Activated naive CD4-positive, alpha-beta T cell treated with anti-CD3 and anti-CD28 coated beads for 36 hours (primary cell): ENCODE measurements at regions not wholly inside any gene's neighbourhood (a gene's known extent, or its start where the extent isn't known, plus 50 kb on each side); places are given as distances from the start of the nearest gene placed in this dataset.

Experiments used
- CTCF ChIA-PET: fragments of 350-600 bp; sonication (Branson Sonifier 250); formaldehyde crosslinking; loops from one replicate; lab custom pipeline; 2021; ENCODE audit warnings: antibody characterized with exemption; lab: Charles Lee
- DNase-seq: peaks from one replicate; pipeline ENCODE4 v3.0.0-alpha.2; 2020
- H3K27ac Mint-ChIP-seq: one replicate; pipeline ENCODE4 v1.8.0; 2021; ENCODE audit warnings: mild to moderate bottlenecking, mixed read lengths
- H3K27me3 Mint-ChIP-seq: one replicate; pipeline ENCODE4 v1.8.0; 2021; ENCODE audit warnings: low read depth, mixed read lengths
- H3K36me3 Mint-ChIP-seq: one replicate; pipeline ENCODE4 v1.8.0; 2021; ENCODE audit warnings: low read depth, mixed read lengths
- H3K4me1 Mint-ChIP-seq: one replicate; pipeline ENCODE4 v1.8.0; 2021; ENCODE audit warnings: low read depth, mixed read lengths
- H3K4me3 Mint-ChIP-seq: one replicate; pipeline ENCODE4 v1.8.0; 2021; ENCODE audit warnings: mild to moderate bottlenecking, moderate library complexity, mixed read lengths
- H3K9me3 Mint-ChIP-seq: one replicate; pipeline ENCODE4 v1.8.0; 2021; ENCODE audit warnings: mixed read lengths
- intact Hi-C: fragments of 100-400 bp; cut with micrococcal nuclease; formaldehyde crosslinking; loops from one replicate; pipeline ENCODE4 v1.15.1; 2023

DNA sequence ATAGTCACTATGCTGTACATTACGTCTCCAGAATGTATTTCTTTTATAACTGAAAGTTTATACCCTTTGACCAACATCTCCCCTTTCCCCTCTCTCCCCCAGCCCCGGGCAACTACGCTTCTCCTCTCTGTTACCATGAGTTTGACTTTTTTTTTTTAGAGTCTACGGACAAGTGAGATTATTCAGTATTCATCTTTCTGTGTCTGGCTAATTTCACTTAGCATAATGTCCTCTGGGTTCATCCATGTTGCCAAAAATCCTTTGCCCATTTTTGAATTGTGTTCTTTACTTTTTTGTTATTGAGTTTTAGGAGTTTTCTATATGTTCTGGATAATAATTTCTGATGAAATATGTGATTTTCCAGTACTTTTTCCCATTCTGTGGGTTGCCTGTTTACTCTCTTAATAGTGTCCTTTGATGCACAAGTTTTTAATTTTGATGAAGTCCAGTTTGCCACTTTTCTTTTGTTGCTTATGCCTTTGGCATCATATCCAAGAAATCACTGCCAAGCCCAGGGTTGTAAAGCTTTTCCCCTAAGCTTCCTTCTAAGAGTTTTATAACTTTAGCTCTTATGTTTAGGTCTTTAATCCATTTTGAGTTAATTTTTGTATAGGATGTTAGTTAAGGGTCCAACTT lies 126.7 kb upstream of the NSMCE3 start:
- no peak overlapping the region for H3K27ac Mint-ChIP-seq
- CTCF ChIA-PET = no interaction called here
- H3K4me1 Mint-ChIP-seq = no peaks in the 10 kb centered on the region
- DNase-seq = no peak
- intact Hi-C loops = no loop called here
- no peaks in the 10 kb centered on the region for H3K9me3 Mint-ChIP-seq
- H3K4me3 Mint-ChIP-seq = no peak overlapping the region
- H3K27me3 Mint-ChIP-seq = peaks cover 9% of the 10 kb centered on the region
- no peaks in the 10 kb centered on the region for H3K36me3 Mint-ChIP-seq

DNA sequence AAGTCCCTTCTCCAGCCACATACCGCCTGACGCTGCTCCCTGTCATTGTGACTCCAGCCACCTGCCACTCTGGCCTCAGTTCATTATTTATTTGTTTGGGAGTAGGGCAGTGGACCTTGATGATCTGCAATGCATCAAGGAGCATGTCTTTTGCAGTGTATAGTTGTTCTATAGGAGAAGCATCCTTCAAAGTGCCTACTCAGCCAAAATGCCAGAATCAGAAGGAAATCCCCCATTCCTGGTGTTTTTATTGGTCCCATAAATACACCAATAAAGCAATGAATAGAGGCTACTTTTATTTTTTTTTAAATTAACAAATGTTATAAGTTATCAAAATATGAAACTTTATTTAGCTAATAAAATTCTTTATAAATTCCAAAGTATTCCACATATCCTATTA lies 123.8 kb upstream of the NSMCE3 start:
- intact Hi-C loops = no loop called here
- Mint-ChIP-seq H3K4me3 (no peak overlapping the region), H3K27me3 (peaks cover 6% of the 10 kb centered on the region)

DNA sequence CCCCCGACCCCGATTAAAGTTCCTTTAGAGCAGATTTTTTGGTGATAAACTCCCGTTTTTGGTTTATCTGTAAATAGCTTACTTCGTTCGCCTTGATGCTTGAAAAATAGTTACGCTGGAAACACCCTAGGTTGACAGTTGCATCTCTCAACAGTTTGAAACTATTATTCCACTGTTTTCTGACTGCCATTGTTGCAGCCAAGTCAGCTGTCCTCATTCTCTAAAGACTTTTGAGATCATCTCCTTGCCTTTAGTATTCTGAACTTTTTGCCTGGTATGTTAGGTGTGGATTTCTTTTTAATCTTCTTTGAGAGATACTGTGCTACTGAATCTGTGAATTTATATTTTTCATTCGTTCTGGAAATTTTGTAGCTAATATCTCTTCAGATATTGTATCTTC lies 122.7 kb upstream of the NSMCE3 start:
- intact Hi-C loops = no loop called here
- H3K4me1 Mint-ChIP-seq = no peaks in the 10 kb centered on the region
- no peaks in the 10 kb centered on the region for H3K27me3 Mint-ChIP-seq
- no peaks in the 10 kb centered on the region for H3K36me3 Mint-ChIP-seq
- no peak overlapping the region for H3K4me3 Mint-ChIP-seq
- CTCF ChIA-PET = interaction anchor here (0.9 kb wide), 1 partner anchor 26 kb away, joined by 3 read pairs; no protein-coding TSS in a partner anchor
- no peak for DNase-seq
- H3K27ac Mint-ChIP-seq = no peak overlapping the region
- H3K9me3 Mint-ChIP-seq = no peaks in the 10 kb centered on the region

More for the DNA sequence above, 123.8 kb upstream of the NSMCE3 start:
- no peaks in the 10 kb centered on the region for H3K4me1 Mint-ChIP-seq
- H3K9me3 Mint-ChIP-seq = no peaks in the 10 kb centered on the region
- no peaks in the 10 kb centered on the region for H3K36me3 Mint-ChIP-seq
- CTCF ChIA-PET = interaction anchor here (0.6 kb wide), 1 partner anchor 36 kb away, joined by 3 read pairs; no protein-coding TSS in a partner anchor
- H3K27ac Mint-ChIP-seq = no peak overlapping the region
- DNase-seq = no peak

DNA sequence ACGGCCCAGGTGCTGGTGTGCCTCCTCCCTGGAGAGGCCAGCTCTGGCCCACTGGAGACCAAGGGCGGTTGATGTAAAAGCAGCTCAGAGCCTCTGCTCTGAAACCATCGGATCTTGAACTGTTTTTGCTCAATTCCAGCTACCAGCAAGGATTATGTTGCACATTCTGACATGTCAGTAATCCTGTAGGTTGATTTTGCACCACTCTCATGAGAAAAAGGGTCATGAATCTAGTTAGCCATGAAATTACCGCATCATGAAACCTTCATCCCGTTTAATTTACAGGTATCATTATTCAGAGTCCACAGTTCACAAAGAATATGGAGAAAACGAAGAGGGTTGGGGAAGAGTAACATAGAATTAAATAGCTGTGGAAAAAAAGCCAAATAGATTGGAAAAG lies 120.4 kb upstream of the NSMCE3 start:
- Mint-ChIP-seq H3K4me3 (no peak overlapping the region), H3K36me3 (no peaks in the 10 kb centered on the region), H3K27ac (no peak overlapping the region), H3K9me3 (no peaks in the 10 kb centered on the region), H3K27me3 (peaks cover 13% of the 10 kb centered on the region), H3K4me1 (no peaks in the 10 kb centered on the region)
- DNase-seq = no peak
- CTCF ChIA-PET = no interaction called here
- intact Hi-C loops = no loop called here

DNA sequence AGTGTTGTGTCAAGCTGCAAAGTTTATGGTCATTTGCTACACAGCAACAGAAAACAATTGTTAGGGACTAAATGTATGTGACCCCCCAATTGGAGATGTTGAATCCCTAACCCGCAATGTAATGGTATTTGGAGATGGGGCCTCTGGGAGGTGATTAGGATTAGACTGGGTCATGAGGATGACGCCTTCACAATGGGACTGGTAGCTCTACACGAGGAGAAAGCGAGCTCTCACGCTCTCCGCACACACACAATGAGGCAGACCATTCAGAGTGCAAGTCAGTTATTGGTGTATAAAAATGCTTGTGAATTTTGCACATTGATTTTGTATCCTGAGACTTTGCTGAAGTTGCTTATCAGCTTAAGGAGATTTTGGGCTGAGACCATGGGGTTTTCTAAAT lies 116.9 kb upstream of the NSMCE3 start:
- no peak overlapping the region for H3K27ac Mint-ChIP-seq
- H3K4me1 Mint-ChIP-seq = no peaks in the 10 kb centered on the region
- H3K27me3 Mint-ChIP-seq = peaks cover 17% of the 10 kb centered on the region
- H3K36me3 Mint-ChIP-seq = no peaks in the 10 kb centered on the region
- CTCF ChIA-PET = no interaction called here
- H3K9me3 Mint-ChIP-seq = no peaks in the 10 kb centered on the region
- intact Hi-C loops = no loop called here
- H3K4me3 Mint-ChIP-seq = no peak overlapping the region
- no peak for DNase-seq

DNA sequence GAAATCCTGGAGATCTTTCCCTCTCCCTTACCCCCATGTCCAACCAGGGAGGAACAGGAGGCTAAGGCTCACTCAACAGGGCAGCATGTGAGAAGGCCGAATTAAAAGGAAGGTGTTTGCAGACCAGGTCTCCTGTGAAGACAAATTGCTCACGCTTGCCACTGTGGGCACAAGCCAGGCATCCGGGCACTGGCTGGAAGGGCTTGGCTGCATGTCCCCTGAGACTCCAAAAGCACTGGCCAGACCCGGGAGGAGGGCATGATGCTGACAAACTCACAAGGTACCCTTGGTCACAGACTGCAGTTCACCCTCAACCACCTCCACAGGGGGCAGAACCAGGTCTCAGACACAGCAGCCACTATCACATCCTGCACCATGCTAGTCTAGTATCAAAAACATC lies 113.7 kb upstream of the NSMCE3 start:
- no peak for DNase-seq
- CTCF ChIA-PET = no interaction called here
- H3K36me3 Mint-ChIP-seq = no peaks in the 10 kb centered on the region
- H3K4me1 Mint-ChIP-seq = no peaks in the 10 kb centered on the region
- peaks cover 18% of the 10 kb centered on the region for H3K27me3 Mint-ChIP-seq
- intact Hi-C loops = no loop called here
- no peak overlapping the region for H3K27ac Mint-ChIP-seq
- H3K4me3 Mint-ChIP-seq = no peak overlapping the region
- no peaks in the 10 kb centered on the region for H3K9me3 Mint-ChIP-seq

DNA sequence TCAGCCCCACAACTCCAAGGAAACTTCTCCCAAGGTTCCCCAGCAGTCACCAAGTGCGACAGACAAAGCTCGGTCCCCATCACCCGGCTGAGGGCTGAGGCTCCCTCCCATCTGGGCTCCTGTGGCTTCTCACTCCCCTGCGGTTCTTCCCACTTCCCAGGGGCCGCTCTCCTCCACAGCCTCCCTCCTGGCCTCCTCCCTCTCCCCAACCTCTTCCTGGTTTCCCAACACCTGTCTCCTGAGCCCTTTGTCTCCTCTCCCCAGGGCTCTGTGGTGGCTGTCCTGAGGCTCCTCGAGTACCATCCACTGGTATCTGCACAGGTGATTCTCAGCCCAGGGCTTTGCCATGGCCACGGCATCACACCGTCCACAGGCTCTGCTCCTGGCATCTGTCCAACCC lies 113.2 kb upstream of the NSMCE3 start:
- Mint-ChIP-seq H3K36me3 (no peaks in the 10 kb centered on the region), H3K4me3 (no peak overlapping the region), H3K9me3 (no peaks in the 10 kb centered on the region), H3K27ac (no peak overlapping the region), H3K27me3 (peaks cover 20% of the 10 kb centered on the region), H3K4me1 (no peaks in the 10 kb centered on the region)
- intact Hi-C loops = no loop called here
- CTCF ChIA-PET = no interaction called here
- no peak for DNase-seq

DNA sequence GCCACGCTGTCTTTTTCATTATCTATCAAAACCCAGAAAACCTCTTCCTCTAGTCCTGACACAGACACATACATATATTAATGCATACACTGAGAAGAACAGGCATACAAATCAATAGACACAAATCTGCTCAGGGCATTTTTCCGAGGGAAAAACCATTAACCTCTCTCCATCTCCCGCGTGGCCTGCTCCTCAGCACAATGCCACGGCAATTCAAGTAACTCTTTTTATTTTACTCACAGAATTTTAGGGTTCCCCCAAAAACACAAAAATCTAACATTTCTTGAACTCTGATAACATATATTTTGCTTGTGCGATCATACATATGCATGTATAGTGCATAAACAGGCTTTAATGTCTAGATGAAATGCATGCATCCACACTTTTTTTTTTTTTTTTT lies 110.8 kb upstream of the NSMCE3 start:
- no peaks in the 10 kb centered on the region for H3K36me3 Mint-ChIP-seq
- intact Hi-C loops = no loop called here

DNA sequence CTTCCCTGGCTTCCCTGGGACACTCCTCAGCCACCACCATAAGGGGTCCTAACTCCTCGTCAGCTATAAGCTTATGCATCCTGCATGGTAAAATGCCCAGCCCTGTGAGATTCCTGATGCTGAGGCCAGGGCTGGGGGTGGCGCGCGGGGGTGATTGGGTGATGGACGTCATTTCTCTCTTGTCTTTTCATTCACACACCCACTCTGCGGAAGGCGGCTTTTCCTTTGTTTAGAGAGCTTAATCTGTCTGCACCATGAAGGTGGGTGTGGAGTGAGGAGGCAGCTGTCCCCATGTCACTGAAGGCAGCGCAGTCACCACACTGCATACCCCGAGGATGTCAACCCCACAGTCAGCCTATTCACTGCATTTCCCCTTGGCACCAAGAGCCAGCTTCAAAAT lies 110.0 kb upstream of the NSMCE3 start:
- no peak overlapping the region for H3K4me3 Mint-ChIP-seq
- intact Hi-C loops = no loop called here
- H3K9me3 Mint-ChIP-seq = no peaks in the 10 kb centered on the region
- CTCF ChIA-PET = no interaction called here
- no peaks in the 10 kb centered on the region for H3K4me1 Mint-ChIP-seq
- H3K36me3 Mint-ChIP-seq = no peaks in the 10 kb centered on the region
- DNase-seq = no peak
- peaks cover 5% of the 10 kb centered on the region for H3K27me3 Mint-ChIP-seq
- H3K27ac Mint-ChIP-seq = no peak overlapping the region

More for the DNA sequence above, 110.8 kb upstream of the NSMCE3 start:
- no peaks in the 10 kb centered on the region for H3K9me3 Mint-ChIP-seq
- peaks cover 13% of the 10 kb centered on the region for H3K27me3 Mint-ChIP-seq
- no peak overlapping the region for H3K4me3 Mint-ChIP-seq
- H3K27ac Mint-ChIP-seq = no peak overlapping the region
- no peak for DNase-seq
- CTCF ChIA-PET = no interaction called here
- H3K4me1 Mint-ChIP-seq = no peaks in the 10 kb centered on the region

DNA sequence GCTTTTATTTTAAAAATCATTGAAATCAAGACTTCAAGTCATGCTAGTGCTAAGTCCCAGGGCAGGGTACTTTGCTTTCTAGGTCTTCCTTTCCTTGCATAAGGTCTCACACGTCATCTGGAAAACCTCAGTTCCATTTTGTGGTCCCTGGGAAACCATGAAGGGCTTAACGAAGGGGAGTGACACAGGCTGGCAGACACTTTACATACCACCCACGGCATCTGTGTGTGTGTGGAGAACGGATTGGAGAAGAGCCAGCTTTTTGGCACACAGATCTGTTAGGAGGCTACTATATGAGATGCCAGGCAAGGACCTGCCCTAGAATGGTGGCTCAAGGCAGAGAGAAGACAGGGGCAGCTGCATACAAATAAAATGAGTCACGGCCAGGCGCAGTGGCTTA lies 107.5 kb upstream of the NSMCE3 start:
- intact Hi-C loops = no loop called here
- H3K27ac Mint-ChIP-seq = no peak overlapping the region
- DNase-seq = no peak
- H3K9me3 Mint-ChIP-seq = no peaks in the 10 kb centered on the region
- CTCF ChIA-PET = no interaction called here
- no peaks in the 10 kb centered on the region for H3K36me3 Mint-ChIP-seq
- H3K4me3 Mint-ChIP-seq = no peak overlapping the region
- H3K27me3 Mint-ChIP-seq = peaks cover 4% of the 10 kb centered on the region
- H3K4me1 Mint-ChIP-seq = no peaks in the 10 kb centered on the region

DNA sequence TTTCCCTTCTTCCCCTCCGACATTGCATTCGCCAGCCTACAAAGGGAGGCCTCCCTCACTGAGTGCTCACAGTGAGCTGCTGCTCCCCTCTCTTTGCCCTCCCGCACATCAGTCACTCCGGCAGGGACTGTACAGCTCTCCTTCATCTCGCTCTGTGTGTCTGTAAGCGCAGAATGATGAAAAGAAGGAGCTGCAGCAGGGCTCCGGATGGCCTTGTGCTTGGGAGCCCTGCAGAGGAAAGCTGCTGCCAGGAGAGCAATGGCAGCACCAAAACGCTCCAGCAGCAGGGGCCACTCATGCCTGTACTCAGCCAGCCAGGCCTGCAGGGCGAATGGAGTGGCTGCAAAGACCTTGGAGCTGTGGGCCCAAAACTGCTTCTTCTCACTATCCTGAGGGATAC lies 107.0 kb upstream of the NSMCE3 start:
- H3K27ac Mint-ChIP-seq = no peak overlapping the region
- no peak overlapping the region for H3K4me3 Mint-ChIP-seq
- no peaks in the 10 kb centered on the region for H3K4me1 Mint-ChIP-seq
- intact Hi-C loops = no loop called here
- H3K9me3 Mint-ChIP-seq = no peaks in the 10 kb centered on the region
- no peak for DNase-seq
- peaks cover 4% of the 10 kb centered on the region for H3K27me3 Mint-ChIP-seq
- CTCF ChIA-PET = no interaction called here
- H3K36me3 Mint-ChIP-seq = no peaks in the 10 kb centered on the region

DNA sequence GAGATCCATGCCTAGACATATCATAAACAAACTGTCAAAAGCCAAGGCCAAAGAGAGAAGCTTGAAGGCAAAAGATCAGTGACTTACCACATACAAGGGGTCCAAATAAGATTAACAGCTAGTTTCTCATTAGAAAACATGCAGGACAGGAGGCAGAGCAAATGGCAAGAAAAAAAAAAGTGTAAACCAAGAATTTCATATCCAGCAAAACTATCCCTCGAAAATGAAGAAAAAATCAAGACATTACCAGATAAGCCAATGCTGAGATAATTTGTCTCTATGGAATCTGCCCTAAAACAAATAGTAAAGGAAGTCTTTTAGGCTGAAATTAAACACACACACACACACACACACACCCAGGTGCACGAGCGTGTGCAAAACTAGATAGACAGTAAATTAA lies 99.6 kb upstream of the NSMCE3 start:
- intact Hi-C loops = no loop called here
- Mint-ChIP-seq H3K9me3 (peaks cover 16% of the 10 kb centered on the region), H3K4me1 (no peaks in the 10 kb centered on the region), H3K36me3 (no peaks in the 10 kb centered on the region), H3K27me3 (peaks cover 11% of the 10 kb centered on the region), H3K4me3 (no peak overlapping the region), H3K27ac (no peak overlapping the region)
- CTCF ChIA-PET = no interaction called here
- no peak for DNase-seq

DNA sequence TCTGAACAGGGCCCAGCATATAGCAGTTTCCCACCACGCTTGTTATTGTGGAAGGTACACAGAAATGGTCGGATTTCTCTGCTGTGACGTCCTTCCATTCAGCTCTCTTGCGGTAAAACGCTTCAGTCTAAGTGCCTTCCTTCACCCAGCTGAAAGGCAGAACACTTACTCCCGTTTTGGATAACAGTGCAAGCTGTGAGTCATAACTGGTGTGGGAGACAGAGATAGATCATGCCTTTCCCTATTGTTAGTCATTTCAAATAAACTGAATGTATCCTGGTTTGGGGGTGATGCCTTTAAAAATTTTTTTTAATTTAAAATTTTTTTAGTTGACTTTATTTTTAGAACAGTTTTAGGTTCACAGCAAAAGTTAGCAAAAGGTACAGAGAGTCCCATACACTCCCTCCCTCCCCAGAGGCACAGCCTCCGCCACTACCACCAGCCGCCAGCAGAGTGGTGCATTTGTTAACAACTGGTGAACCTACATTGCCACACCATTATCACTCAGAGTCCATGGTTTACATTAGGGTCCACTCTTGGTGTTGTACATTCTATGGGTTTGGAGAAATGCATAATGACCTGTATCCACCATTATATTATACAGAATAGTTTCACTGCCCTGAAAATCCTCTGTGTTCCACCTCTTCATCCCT lies 94.9 kb upstream of the NSMCE3 start:
- Mint-ChIP-seq H3K36me3 (no peaks in the 10 kb centered on the region), H3K4me1 (no peaks in the 10 kb centered on the region), H3K27ac (no peak overlapping the region), H3K4me3 (no peak overlapping the region), H3K27me3 (peaks cover 15% of the 10 kb centered on the region), H3K9me3 (peaks cover 13% of the 10 kb centered on the region)
- CTCF ChIA-PET = interaction anchor here (0.7 kb wide), 1 partner anchor 226 kb away, joined by 4 read pairs; no protein-coding TSS in a partner anchor
- no peak for DNase-seq
- intact Hi-C loops = no loop called here
